22Rv1 (cell line): ENCODE measurements at regions not wholly inside any gene's neighbourhood (a gene's known extent, or its start where the extent isn't known, plus 50 kb on each side); places are given as distances from the start of the nearest gene placed in this dataset.

ENCODE experiments used
- CTCF ChIP-seq: fragments of 450-650 bp; IDR thresholded peaks from 2 replicates; pipeline ENCODE4 v1.5.1; 2017; ENCODE audit warnings: mild to moderate bottlenecking
- ZFX ChIP-seq: fragments of 450-650 bp; IDR thresholded peaks from 2 replicates; pipeline ENCODE4 v1.6.1; 2017; ENCODE audit warnings: antibody characterized with exemption, borderline replicate concordance

- TF ChIP-seq CTCF (no peak), ZFX (no peak)
Measured at GRCh38 chrY:19947702-19948101, 203.2 kb upstream of the KDM5D start.
